ENCODE measurements at regions not wholly inside any gene's neighbourhood (a gene's known extent, or its start where the extent isn't known, plus 50 kb on each side); places are given as distances from the start of the nearest gene placed in this dataset.
A peak's percentile ranks its signal among the peaks of the same experiment; 100 is the strongest.

DNA sequence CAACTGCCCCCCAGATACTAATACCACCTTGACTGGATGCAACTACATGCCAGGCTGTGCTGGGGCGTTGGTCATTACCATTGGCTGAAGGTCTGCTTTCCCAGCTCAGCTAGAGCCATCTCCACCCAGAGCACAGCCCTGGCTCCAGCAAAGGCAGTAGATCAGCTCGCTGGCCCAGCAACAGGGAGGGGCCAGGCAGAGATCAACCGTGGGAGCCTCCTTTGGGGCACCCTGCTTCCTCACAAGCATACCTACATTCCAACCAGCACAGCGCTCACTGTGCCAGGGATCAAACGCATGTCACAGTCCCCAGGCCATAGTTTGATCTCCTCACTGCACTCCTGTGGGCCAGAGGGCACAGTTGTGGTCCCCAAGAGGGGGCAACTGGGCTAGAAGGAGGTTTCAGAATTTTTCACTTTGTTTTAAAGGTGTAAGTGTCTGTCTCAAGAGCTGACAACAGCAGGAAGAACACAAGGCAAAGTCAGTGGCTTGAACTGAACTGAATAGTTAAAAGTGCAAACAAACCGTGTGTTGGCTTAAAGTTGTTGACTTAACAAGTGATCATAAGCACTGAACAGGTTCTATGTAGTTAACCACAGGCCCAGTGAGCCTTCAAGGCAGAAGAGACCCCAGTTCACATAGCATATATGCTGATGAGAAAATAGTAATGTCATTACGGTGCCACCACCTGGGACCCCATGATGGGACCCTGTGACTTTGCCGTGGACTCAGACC lies 70.1 kb upstream of the BZW1 start:
- Mint-ChIP-seq H3K27me3 (no peaks in the 10 kb centered on the region), H3K4me1 (ENCODE audit: unreplicated experiment) (peaks cover 20% of the 10 kb centered on the region), H3K36me3 (no peaks in the 10 kb centered on the region), H3K9me3 (no peaks in the 10 kb centered on the region), H3K27ac (peak overlapping the region; percentile 84), H3K4me3 (peak overlapping the region; percentile 42)
- DNase-seq (ENCODE audit: extremely low spot score, unreplicated experiment): no peak
- TF ChIP-seq, protein P1, sequence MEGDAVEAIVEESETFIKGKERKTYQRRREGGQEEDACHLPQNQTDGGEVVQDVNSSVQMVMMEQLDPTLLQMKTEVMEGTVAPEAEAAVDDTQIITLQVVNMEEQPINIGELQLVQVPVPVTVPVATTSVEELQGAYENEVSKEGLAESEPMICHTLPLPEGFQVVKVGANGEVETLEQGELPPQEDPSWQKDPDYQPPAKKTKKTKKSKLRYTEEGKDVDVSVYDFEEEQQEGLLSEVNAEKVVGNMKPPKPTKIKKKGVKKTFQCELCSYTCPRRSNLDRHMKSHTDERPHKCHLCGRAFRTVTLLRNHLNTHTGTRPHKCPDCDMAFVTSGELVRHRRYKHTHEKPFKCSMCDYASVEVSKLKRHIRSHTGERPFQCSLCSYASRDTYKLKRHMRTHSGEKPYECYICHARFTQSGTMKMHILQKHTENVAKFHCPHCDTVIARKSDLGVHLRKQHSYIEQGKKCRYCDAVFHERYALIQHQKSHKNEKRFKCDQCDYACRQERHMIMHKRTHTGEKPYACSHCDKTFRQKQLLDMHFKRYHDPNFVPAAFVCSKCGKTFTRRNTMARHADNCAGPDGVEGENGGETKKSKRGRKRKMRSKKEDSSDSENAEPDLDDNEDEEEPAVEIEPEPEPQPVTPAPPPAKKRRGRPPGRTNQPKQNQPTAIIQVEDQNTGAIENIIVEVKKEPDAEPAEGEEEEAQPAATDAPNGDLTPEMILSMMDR (conservative IDR thresholded peaks at IDR 0.05): no peak

- Mint-ChIP-seq H3K4me3 (no peak overlapping the region), H3K9me3 (no peaks in the 10 kb centered on the region), H3K27ac (no peak overlapping the region), H3K36me3 (no peaks in the 10 kb centered on the region), H3K27me3 (no peaks in the 10 kb centered on the region), H3K4me1 (ENCODE audit: unreplicated experiment) (peaks cover 16% of the 10 kb centered on the region)
- DNase-seq (ENCODE audit: extremely low spot score, unreplicated experiment): no peak
- TF ChIP-seq, protein P1 (conservative IDR thresholded peaks at IDR 0.05): no peak
Measured at GRCh38 chr2:200742426-200742825, 69.3 kb upstream of the BZW1 start.

DNA sequence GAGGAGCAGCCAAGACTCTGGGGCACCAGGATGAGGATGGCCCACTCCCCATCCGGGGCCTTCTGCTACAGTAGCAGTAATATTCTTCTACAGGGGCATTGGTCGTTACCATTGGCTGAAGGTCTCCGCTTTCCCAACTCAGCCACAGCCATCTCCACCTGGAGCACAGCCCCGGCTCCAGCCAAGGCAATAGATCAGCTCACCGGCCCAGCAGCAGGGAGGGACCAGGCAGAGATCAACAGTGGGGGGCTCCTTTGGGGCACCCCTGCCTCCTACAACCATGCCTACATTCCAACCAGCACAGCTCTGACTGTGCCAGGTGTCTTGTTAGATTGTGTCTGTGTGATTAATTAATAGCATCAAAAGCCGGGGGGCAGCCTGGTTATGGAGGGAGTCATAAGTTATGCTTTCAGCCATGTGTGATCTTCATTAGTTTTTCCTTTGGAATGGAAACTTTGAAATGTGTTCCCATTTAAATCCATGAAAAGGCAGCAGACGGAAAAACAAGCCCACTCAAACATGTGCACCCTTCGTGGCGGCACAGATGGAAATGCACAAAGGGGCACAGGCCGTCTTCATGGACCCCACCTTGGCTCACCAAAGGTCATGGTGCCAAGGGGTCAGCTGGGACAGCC lies 68.6 kb upstream of the BZW1 start:
- H3K27ac Mint-ChIP-seq: no peak overlapping the region
- no peak overlapping the region for H3K4me3 Mint-ChIP-seq
- H3K9me3 Mint-ChIP-seq: no peaks in the 10 kb centered on the region
- H3K27me3 Mint-ChIP-seq: no peaks in the 10 kb centered on the region
- TF ChIP-seq, protein P1 (conservative IDR thresholded peaks at IDR 0.05): no peak
- H3K4me1 Mint-ChIP-seq (ENCODE audit: unreplicated experiment): peaks cover 21% of the 10 kb centered on the region
- no peaks in the 10 kb centered on the region for H3K36me3 Mint-ChIP-seq
- no peak for DNase-seq (ENCODE audit: extremely low spot score, unreplicated experiment)

- H3K36me3 Mint-ChIP-seq: no peaks in the 10 kb centered on the region
- no peak overlapping the region for H3K27ac Mint-ChIP-seq
- no peak for DNase-seq (ENCODE audit: extremely low spot score, unreplicated experiment)
- no peaks in the 10 kb centered on the region for H3K27me3 Mint-ChIP-seq
- H3K4me1 Mint-ChIP-seq (ENCODE audit: unreplicated experiment): peaks cover 25% of the 10 kb centered on the region
- H3K4me3 Mint-ChIP-seq: no peak overlapping the region
- H3K9me3 Mint-ChIP-seq: no peaks in the 10 kb centered on the region
- TF ChIP-seq, protein P1 (conservative IDR thresholded peaks at IDR 0.05): no peak
Measured at GRCh38 chr2:200744201-200744602, 67.5 kb upstream of the BZW1 start.

- Mint-ChIP-seq H3K27ac (peak overlapping the region; percentile 59), H3K4me1 (ENCODE audit: unreplicated experiment) (peaks cover 22% of the 10 kb centered on the region), H3K4me3 (no peak overlapping the region), H3K36me3 (no peaks in the 10 kb centered on the region), H3K27me3 (no peaks in the 10 kb centered on the region), H3K9me3 (no peaks in the 10 kb centered on the region)
- no peak for DNase-seq (ENCODE audit: extremely low spot score, unreplicated experiment)
- TF ChIP-seq, protein P1 (conservative IDR thresholded peaks at IDR 0.05): no peak
Measured at GRCh38 chr2:200746301-200746700, 65.4 kb upstream of the BZW1 start.
